Activated CD8-positive, alpha-beta T cell treated with anti-CD3 and anti-CD28 coated beads for 36 hours (primary cell): ENCODE measurements at regions not wholly inside any gene's neighbourhood (a gene's known extent, or its start where the extent isn't known, plus 50 kb on each side); places are given as distances from the start of the nearest gene placed in this dataset.

Source experiments
- ATAC-seq: fragments of 200-7000 bp; cut with Tn5 transposase; one replicate; pipeline ENCODE4 v1.10.0; 2021; ENCODE audit warnings: mild to moderate bottlenecking, moderate library complexity
- CTCF ChIA-PET: fragments of 350-600 bp; sonication (Branson Sonifier 250); formaldehyde crosslinking; loops from one replicate; lab custom pipeline; 2021; ENCODE audit warnings: antibody characterized with exemption; lab: Charles Lee
- POLR2A ChIA-PET: fragments of 350-600 bp; sonication (Branson Sonifier 250); formaldehyde crosslinking; loops from one replicate; lab custom pipeline; 2021; ENCODE audit warnings: antibody characterized with exemption; lab: Charles Lee
- DNase-seq: peaks from one replicate; pipeline ENCODE4 v3.0.0-alpha.2; 2020
- H3K27ac Mint-ChIP-seq: one replicate; pipeline ENCODE4 v1.8.0; 2021; ENCODE audit warnings: mild to moderate bottlenecking, mixed read lengths
- H3K27me3 Mint-ChIP-seq: one replicate; pipeline ENCODE4 v1.8.0; 2021; ENCODE audit warnings: mixed read lengths
- H3K36me3 Mint-ChIP-seq: one replicate; pipeline ENCODE4 v1.8.0; 2021; ENCODE audit warnings: low read depth, mixed read lengths
- H3K4me1 Mint-ChIP-seq: one replicate; pipeline ENCODE4 v1.8.0; 2021; ENCODE audit warnings: low read depth, mixed read lengths
- H3K4me3 Mint-ChIP-seq: one replicate; pipeline ENCODE4 v1.8.0; 2021; ENCODE audit warnings: mild to moderate bottlenecking, moderate library complexity, mixed read lengths
- H3K9me3 Mint-ChIP-seq: one replicate; pipeline ENCODE4 v1.8.0; 2021; ENCODE audit warnings: mixed read lengths
- intact Hi-C: fragments of 100-400 bp; cut with micrococcal nuclease; formaldehyde crosslinking; loops from one replicate; pipeline ENCODE4 v1.10.0; 2022
- TF ChIP-seq, protein P1 (sequence below): fragments of 200-600 bp; IDR thresholded peaks from one replicate; pipeline ENCODE4 v1.8.0; 2022; ENCODE audit warnings: antibody characterized with exemption, mild to moderate bottlenecking

DNA sequence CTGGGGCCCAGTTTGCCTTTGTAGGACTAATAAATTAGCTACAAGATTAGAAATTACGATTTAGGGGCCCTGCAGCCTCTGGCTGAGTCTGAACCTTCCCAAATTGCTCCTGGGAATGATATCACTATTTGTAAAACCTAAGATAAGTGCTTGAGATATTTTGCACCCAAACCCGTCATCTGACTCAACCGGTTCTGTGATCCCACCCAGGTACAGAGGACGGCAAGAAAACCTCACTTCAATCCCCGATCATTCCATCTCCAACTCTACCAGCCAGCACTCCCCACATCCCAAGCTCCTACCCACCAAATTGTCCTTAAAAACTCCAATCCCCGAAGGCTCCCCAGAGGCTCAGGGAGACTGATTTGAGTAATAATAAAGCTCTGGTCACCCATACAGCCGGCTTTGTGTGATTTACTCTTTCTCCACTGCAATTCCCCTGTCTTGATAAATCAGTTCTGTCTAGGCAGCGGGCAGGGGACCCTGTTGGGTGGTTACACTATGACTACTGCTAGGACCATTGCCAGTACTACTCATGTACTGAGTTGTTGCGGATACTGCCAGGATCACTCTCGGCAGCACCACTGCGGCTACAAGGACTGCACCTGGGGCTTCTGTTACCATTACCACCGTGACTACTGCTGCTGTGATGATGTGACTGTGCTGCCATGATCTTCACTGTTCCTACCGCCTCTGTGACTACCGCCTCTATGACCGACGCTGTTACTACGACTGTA is 73.1 kb downstream of the IRF8 start:
- H3K27ac Mint-ChIP-seq, result no peak overlapping the region
- no peak overlapping the region for H3K4me3 Mint-ChIP-seq
- no peak for DNase-seq
- no peaks in the 10 kb centered on the region for H3K36me3 Mint-ChIP-seq
- H3K9me3 Mint-ChIP-seq, result peaks cover 5% of the 10 kb centered on the region
- TF ChIP-seq, protein P1, sequence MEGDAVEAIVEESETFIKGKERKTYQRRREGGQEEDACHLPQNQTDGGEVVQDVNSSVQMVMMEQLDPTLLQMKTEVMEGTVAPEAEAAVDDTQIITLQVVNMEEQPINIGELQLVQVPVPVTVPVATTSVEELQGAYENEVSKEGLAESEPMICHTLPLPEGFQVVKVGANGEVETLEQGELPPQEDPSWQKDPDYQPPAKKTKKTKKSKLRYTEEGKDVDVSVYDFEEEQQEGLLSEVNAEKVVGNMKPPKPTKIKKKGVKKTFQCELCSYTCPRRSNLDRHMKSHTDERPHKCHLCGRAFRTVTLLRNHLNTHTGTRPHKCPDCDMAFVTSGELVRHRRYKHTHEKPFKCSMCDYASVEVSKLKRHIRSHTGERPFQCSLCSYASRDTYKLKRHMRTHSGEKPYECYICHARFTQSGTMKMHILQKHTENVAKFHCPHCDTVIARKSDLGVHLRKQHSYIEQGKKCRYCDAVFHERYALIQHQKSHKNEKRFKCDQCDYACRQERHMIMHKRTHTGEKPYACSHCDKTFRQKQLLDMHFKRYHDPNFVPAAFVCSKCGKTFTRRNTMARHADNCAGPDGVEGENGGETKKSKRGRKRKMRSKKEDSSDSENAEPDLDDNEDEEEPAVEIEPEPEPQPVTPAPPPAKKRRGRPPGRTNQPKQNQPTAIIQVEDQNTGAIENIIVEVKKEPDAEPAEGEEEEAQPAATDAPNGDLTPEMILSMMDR, result no peak
- H3K27me3 Mint-ChIP-seq, result peaks cover 1% of the 10 kb centered on the region
- POLR2A ChIA-PET, result no interaction called here
- H3K4me1 Mint-ChIP-seq, result peaks cover 39% of the 10 kb centered on the region
- no peak for ATAC-seq
- CTCF ChIA-PET, result interaction anchor here (0.7 to 1.3 kb wide), 4 partner anchors 15 to 152 kb away, joined by 3 to 6 read pairs (median 4); no protein-coding TSS in a partner anchor
- intact Hi-C loops, result no loop called here

DNA sequence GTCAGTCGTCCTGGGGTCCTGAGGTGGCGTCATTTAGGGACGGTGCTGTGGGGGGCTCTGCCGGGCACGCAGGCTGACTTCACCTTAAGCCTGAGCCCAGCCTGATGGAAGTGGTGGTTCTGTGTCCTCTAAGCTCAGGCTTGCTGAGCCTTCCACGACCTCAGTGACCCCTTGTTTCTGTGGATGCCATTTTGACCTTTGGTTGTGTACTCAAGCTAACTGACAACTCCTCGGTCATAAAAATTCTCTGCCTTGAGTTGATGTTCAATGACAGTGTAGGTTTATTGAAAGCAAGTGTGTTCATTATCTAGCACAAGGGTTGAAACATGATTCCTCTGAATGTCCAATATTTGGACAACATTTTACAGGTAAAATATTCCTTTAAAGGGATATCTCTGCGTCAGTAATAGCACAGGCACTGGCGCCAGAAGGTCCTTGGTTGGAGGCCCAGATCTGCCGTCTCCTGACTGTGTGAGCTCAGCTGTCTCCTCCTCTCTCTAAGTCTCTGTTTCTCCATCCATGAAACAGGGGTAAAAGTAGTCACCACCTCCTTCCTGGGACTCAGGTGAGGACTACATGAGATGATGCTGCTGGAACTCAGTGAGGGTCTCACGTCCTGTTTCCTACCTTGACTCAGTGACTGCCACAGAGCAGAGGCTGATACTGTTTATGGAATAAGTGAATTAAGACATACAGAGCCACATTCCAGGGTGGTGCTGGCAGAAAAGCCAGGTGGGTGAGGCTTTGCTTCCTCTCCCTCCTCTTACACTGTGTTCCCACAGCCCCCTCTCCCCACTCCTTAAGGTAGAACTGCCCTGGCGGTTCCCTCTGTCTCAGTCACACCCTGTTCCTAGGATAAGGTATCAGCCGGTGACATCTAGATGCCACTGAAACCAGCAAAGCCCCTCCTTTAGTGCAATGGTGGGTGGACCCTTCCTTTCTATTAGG is 75.7 kb downstream of the IRF8 start:
- Mint-ChIP-seq H3K36me3 (no peaks in the 10 kb centered on the region), H3K27me3 (peaks cover 1% of the 10 kb centered on the region), H3K9me3 (peaks cover 5% of the 10 kb centered on the region), H3K4me1 (peaks cover 22% of the 10 kb centered on the region), H3K27ac (no peak overlapping the region), H3K4me3 (no peak overlapping the region)
- no peak for ATAC-seq
- ChIA-PET CTCF (interaction anchor here (4.1 kb wide), 1 partner anchor 13 kb away, joined by 18 read pairs; no protein-coding TSS in a partner anchor), POLR2A (interaction anchor here (0.6 to 1.1 kb wide), 2 partner anchors 61 to 75 kb away, joined by 3 read pairs; no protein-coding TSS in a partner anchor)
- intact Hi-C loops, result no loop called here
- DNase-seq, result no peak
- TF ChIP-seq, protein P1, result no peak

DNA sequence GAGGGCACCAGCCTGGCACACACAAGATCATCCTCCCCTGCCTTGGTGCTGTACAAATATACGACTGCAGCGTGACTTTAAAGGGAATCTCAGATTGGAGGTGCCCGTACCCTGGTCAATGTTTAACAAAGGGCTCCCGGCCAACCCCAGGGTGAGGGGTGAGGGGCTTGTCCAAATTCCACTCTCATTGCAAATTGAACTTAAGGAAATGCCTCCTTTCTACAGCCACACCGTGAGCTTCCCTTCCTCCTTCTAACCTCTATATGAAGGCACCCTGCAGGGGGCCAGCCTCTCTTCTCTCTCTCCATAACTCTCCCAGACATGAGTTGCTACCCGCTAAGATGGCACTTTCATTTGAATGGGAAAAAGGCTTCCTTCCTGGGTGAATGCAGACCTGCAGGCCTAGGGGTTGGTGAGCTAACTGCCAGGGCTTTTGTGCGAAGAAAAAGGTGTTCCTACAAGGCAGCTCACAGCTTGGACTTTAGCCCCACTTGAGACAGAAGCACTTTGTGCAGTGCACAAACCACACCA is 76.6 kb downstream of the IRF8 start:
- peaks cover 1% of the 10 kb centered on the region for H3K27me3 Mint-ChIP-seq
- TF ChIP-seq, protein P1, result no peak
- POLR2A ChIA-PET, result interaction anchor here (0.6 to 1.2 kb wide), 3 partner anchors 31 to 76 kb away, joined by 3 read pairs; no protein-coding TSS in a partner anchor
- intact Hi-C loops, result no loop called here
- H3K4me3 Mint-ChIP-seq, result no peak overlapping the region
- CTCF ChIA-PET, result interaction anchor here (4.1 kb wide), 1 partner anchor 12 kb away, joined by 18 read pairs; no protein-coding TSS in a partner anchor
- peaks cover 5% of the 10 kb centered on the region for H3K9me3 Mint-ChIP-seq
- H3K27ac Mint-ChIP-seq, result no peak overlapping the region
- H3K4me1 Mint-ChIP-seq, result peaks cover 16% of the 10 kb centered on the region
- DNase-seq (no peak), ATAC-seq (no peak)
- H3K36me3 Mint-ChIP-seq, result no peaks in the 10 kb centered on the region

DNA sequence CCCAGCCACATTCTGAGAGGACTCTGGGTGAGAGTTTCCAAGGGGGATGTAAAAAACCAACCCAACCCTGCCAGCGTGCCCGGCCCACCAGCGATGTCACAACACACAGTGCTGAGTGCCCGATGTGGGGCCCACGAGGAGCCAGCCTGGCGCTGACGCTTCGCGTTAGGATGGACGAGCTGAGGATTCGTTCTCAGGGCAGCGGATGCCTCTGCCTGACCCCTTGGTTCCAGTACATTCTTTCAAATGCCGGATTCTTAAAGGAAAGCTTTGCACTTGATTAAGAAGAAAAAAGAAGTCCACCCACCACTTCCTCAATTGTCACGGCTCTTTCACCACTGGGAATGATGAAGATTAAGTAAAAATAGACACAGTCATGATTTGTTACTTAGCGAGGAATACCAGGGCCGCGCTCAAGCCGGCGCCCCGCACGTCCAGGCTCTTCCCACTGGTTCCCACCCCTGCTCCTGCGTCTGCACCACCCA is 79.4 kb downstream of the IRF8 start:
- TF ChIP-seq, protein P1, result no peak
- Mint-ChIP-seq H3K9me3 (peaks cover 2% of the 10 kb centered on the region), H3K4me1 (peaks cover 13% of the 10 kb centered on the region), H3K27ac (no peak overlapping the region), H3K36me3 (no peaks in the 10 kb centered on the region), H3K4me3 (no peak overlapping the region), H3K27me3 (peaks cover 3% of the 10 kb centered on the region)
- DNase-seq (no peak), ATAC-seq (no peak)
- ChIA-PET CTCF (interaction anchor here (4.1 kb wide), 1 partner anchor 9 kb away, joined by 18 read pairs; no protein-coding TSS in a partner anchor), POLR2A (interaction anchor here (0.6 to 0.7 kb wide), 3 partner anchors 8 to 337 kb away, joined by 3 read pairs; no protein-coding TSS in a partner anchor)
- intact Hi-C loops, result no loop called here
